Psoas muscle (tissue), 7 donors: ENCODE measurements at regions not wholly inside any gene's neighbourhood (a gene's known extent, or its start where the extent isn't known, plus 50 kb on each side); places are given as distances from the start of the nearest gene placed in this dataset.

Experiments used
- ATAC-seq, 4 donors: fragments of 200-7000 bp; cut with Tn5 transposase; one replicate each; pipeline ENCODE4 v1.9.1; 2020; ENCODE audit warnings: moderate library complexity in 3 of 4, mild to moderate bottlenecking in 2 of 4
- DNase-seq, 2 donors: peaks; one replicate each; pipeline ENCODE4 v3.0.0-alpha.2; 2020
- H3K27ac ChIP-seq: fragments of 200-600 bp; one replicate; pipeline ENCODE4 v1.8.0; 2022
- H3K27me3 ChIP-seq, 3 donors: fragments of 200-600 bp in 1 of 3; one replicate each; pipeline versions ENCODE4 v1.6.1 to v1.8.0; 2013 to 2022; ENCODE audit warnings: low read length in 2 of 3, mild to moderate bottlenecking in 2 of 3, moderate library complexity in 1 of 3; ENCODE audit not compliant: insufficient read depth in 3 of 3
- H3K36me3 ChIP-seq, 2 donors: fragments of 200-600 bp in 1 of 2; one replicate each; pipeline versions ENCODE4 v1.6.1 to v1.8.0; 2013 to 2022; ENCODE audit warnings: low read depth in 1 of 2, mild to moderate bottlenecking in 1 of 2, moderate library complexity in 1 of 2; ENCODE audit not compliant: insufficient read depth in 1 of 2
- H3K4me1 ChIP-seq: fragments of 200-600 bp; one replicate; pipeline ENCODE4 v1.8.0; 2022
- H3K4me3 ChIP-seq: fragments of 200-600 bp; one replicate; pipeline ENCODE4 v1.8.0; 2022; ENCODE audit warnings: mild to moderate bottlenecking
- H3K9me3 ChIP-seq: fragments of 200-600 bp; one replicate; pipeline ENCODE4 v1.8.0; 2022
- CTCF ChIP-seq: fragments of 200-600 bp; IDR thresholded peaks from one replicate; pipeline ENCODE4 v1.8.0; 2022; ENCODE audit warnings: antibody characterized with exemption
- WGBS, 3 donors: extraction: QIAGEN DNeasy Blood & Tissue Kit; methylation state at CpG; one replicate each; pipeline versions ENCODE4 v1.1.6 to v1.1.7; 2013; 5-methylcytosine and 5-hydroxymethylcytosine counted together
- intact Hi-C, 2 donors: fragments of 100-400 bp; cut with DNase I; formaldehyde crosslinking; loops; one replicate each; pipeline versions ENCODE4 v1.11.0 to v1.14.2; 2022
- donor health status: healthy with polysubstance abuse.
- donor health status: DM: no; HTN: no; CAD: no; lungs with moderate emphysema.
- donor health status: Bipolar disorder and iron deficiency.
- donor health status: healthy.
- donor health status: DM: yes; HTN: yes; CAD: no.
- donor health status: DM: no; HTN: no; CAD: no.
- donor health status: DM: yes; HTN: yes; CAD: no.

- 68 to 78% (median 73%) methylated on average over 7 of the region's 7 CpGs for WGBS, 3 donors
- Histone ChIP-seq H3K36me3 (no peaks in the 10 kb centered on the region), H3K9me3 (no peaks in the 10 kb centered on the region), H3K4me3 (no peak overlapping the region), H3K4me1 (peaks cover 34% of the 10 kb centered on the region), H3K27me3 (no peaks in the 10 kb centered on the region), H3K27ac (no peak overlapping the region)
- intact Hi-C loops = loop anchor here (10.0 kb wide), 4 partner anchors 154 to 1234 kb away; no protein-coding TSS in a partner anchor
- no peak for TF ChIP-seq CTCF
- DNase-seq = no peak
- ATAC-seq = no peak
These were observed 162.4 kb upstream of the ZNF608 start for GRCh38 chr5:124908581-124909451.

- DNase-seq (no peak), ATAC-seq (no peak)
- Histone ChIP-seq H3K4me3 (no peak overlapping the region), H3K9me3 (no peaks in the 10 kb centered on the region), H3K36me3 (no peaks in the 10 kb centered on the region), H3K27ac (no peak overlapping the region), H3K27me3 (no peaks in the 10 kb centered on the region), H3K4me1 (peaks cover 34% of the 10 kb centered on the region)
- TF ChIP-seq CTCF = no peak
- 86 to 91% (median 88%) methylated on average over 5 of the region's 5 CpGs for WGBS, 3 donors
- intact Hi-C loops = loop anchor here (5.0 to 10.0 kb wide), 5 partner anchors 138 to 1235 kb away; no protein-coding TSS in a partner anchor
These were observed 163.3 kb upstream of the ZNF608 start for GRCh38 chr5:124909734-124910133.

- no peak for DNase-seq
- H3K4me1 ChIP-seq = peaks cover 26% of the 10 kb centered on the region
- no peaks in the 10 kb centered on the region for H3K27me3 ChIP-seq
- no peak for ATAC-seq
- WGBS, 3 donors = 84 to 96% (median 89%) methylated on average over 3 of the region's 3 CpGs
- H3K36me3 ChIP-seq = no peaks in the 10 kb centered on the region
- TF ChIP-seq CTCF = no peak
- H3K9me3 ChIP-seq = no peaks in the 10 kb centered on the region
- H3K4me3 ChIP-seq = no peak overlapping the region
- no peak overlapping the region for H3K27ac ChIP-seq
- intact Hi-C loops = loop anchor here in 1 of 2 donors (5.0 kb wide), 1 partner anchor 137 kb away; no protein-coding TSS in a partner anchor
These were observed 164.0 kb upstream of the ZNF608 start for GRCh38 chr5:124910354-124911016.

- H3K27me3 ChIP-seq = no peaks in the 10 kb centered on the region
- peaks cover 5% of the 10 kb centered on the region for H3K4me1 ChIP-seq
- H3K36me3 ChIP-seq = no peaks in the 10 kb centered on the region
- ATAC-seq (peak; percentile 99 to 100 (median 100)), DNase-seq (peak; percentile 69 to 90)
- H3K27ac ChIP-seq = peak overlapping the region; percentile 50
- no peaks in the 10 kb centered on the region for H3K9me3 ChIP-seq
- 63 to 74% (median 64%) methylated on average over 20 of the region's 20 CpGs for WGBS, 3 donors
- intact Hi-C loops = loop anchor here in 1 of 2 donors (5.0 kb wide), 1 partner anchor 135 kb away; no protein-coding TSS in a partner anchor
- H3K4me3 ChIP-seq = no peak overlapping the region
- peak; percentile 16 for TF ChIP-seq CTCF
These were observed 166.3 kb upstream of the ZNF608 start for GRCh38 chr5:124912638-124913328.
